Stimulated activated CD8-positive, alpha-beta memory T cell treated with anti-CD3 and anti-CD28 coated beads, Interleukin-15, amount 100 ng/mL, for 48 hours (primary cell): ENCODE measurements at regions not wholly inside any gene's neighbourhood (a gene's known extent, or its start where the extent isn't known, plus 50 kb on each side); places are given as distances from the start of the nearest gene placed in this dataset.
A peak's percentile ranks its signal among the peaks of the same experiment; 100 is the strongest.

Experiments used
- DNase-seq, 2 donors: peaks; one replicate each; pipeline ENCODE4 v3.0.0-alpha.2; 2020; ENCODE audit warnings: low read depth in 2 of 2

DNA sequence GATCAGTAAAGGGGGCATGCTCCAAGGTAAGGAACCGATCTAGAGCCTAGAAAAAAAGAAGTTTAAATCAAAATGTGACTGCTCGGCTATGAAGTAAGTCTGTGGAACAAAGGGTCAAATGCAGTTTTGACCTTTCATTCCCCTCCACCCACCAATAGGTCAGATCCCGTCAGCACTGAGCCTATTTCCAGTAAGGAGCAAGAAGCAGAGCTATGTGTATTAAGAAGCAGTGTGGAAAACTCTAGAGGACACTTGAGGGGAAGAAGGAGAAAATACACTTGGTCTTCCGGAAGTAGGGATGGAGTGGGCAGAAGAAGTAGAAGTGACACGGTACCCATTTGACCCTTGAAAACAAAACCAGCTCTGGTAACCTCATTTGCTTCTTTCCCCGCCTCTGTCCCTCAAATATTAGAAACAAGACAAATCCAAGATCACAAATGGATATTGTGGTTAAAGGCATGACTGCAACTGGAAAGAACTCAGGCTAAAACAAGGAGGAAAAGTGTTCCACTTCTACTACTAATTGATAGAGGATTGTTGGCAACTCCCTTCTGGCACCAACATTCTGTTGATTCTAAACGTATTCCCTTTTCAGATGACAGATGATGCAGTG lies 888.3 kb upstream of the NR2F2 start:
- no peak for DNase-seq

DNA sequence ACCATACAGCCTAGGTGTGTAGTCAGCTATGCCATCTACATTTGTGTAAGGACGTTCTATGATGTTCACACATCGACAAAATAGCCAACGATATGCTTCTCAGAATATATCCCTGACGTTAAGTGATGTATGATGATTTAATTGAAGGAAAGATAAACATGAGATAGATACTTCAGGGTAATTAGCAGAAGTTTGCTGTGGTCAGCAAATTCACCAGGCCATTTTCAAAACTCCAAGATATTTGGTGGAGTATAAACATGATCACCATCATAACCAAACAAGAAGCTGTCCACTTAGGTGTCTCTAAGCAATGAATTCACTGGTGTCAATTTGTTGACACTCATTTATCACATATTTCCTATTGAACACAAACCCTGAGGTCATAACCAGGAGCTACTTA lies 885.6 kb upstream of the NR2F2 start:
- no peak for DNase-seq

DNA sequence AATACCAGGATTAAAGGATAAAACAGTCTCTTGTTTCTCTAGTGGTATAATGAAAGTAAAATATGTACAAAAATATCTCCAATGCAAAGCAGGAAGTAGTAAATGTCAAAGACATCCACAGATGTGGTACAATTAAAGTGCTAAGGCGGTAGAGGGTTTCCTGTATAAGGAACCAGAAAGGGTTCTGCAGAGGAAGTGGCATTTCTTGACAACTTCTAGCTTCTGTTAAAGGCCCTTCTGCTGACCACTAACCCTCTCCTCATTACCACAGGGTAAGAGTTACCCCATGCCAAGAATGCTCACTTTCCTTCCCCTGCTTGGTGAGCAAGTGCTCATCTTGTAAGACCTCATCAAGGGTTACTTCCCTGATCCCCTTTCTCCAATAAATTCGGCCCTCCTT lies 883.6 kb upstream of the NR2F2 start:
- peak in 1 of 2 donors; percentile 14 for DNase-seq

DNA sequence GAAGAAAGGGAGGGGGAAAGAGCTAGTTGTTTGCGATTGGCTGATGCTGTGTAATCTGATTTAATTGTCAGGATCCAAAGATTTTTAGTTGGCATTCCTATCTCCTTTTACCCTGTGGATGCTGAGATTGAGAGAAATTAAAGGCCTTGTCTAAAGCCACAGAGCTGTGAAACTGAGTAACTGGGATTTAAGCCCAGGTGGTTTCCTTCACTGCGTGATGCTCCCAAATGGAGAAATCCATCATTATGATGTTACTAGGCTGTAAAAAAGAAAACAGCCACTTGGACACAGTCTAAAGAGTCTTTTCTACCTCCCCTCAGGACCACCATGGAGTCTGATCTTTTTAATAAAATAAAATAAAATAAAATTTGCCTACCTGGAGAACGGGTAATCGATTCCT lies 883.0 kb upstream of the NR2F2 start:
- DNase-seq: no peak

DNA sequence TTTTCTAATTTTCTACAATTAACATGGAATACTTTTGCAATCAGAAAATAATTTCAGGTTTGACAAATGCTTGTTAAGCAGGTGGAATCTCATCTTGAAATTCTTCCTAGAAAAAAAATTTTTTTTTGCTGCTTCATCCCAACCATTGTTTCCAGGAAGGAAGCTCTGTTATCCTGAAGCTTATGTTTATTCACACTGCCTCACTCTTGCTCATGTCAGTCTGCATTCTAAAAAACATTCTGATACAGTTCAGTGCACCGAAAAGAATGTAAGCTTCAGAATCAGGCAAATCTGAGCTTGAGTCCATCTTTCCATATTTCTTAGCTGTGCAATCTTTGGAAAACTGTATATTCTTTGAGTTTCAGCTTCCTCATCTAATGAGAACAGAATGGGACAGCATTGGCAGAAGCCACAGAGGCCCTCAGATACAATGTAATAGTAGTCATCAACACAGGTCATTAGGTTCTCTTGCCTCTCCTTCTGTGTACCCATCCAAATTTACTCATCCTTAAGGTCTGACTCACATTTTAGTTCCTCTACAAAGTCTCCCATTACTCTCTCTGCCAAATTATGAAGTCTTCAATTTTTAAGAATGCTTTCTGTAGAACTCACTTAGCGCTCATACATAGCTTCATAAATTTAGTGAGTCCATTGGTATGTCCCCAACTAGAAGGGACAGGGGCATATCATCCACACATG lies 881.8 kb upstream of the NR2F2 start:
- no peak for DNase-seq

DNA sequence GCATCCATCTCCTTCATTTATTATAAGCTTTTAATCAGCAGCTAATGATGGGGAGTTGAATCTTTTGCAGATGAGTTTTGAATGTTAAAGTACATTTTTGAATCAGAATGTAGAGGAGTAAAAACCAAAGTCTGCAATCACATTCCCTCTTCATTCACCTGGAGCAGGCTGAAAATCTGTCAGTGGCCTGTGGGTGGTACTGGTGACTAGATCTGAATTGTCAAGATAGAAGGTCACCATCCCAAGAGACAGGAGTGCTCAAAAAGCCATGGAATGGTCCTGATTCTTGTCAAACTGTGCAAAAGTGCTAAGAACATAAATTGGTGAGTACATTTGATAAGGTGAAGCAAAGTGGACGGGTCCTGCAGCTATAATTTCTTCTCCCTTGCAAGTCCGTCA lies 881.3 kb upstream of the NR2F2 start:
- no peak for DNase-seq

DNA sequence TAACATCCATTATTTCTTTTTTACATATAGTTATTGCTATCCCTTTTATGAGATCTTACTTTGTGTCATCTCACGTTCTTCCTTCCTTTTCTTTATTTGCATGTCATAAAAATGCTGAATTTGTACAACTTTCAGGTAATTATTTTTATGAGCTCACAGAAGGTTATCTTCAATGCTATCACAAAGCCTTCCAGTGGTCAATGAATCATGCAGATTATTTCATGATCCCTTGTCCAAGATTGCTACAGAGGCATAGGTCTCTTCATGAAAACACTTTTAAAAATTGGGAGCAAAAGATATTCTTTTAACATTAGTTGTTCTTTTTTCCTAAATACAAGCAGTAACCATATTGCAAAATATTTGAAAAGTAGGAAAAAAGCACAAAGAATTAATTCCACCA lies 880.1 kb upstream of the NR2F2 start:
- DNase-seq: no peak

- no peak for DNase-seq
These were observed 878.6 kb upstream of the NR2F2 start for GRCh38 chr15:95451938-95452337.

DNA sequence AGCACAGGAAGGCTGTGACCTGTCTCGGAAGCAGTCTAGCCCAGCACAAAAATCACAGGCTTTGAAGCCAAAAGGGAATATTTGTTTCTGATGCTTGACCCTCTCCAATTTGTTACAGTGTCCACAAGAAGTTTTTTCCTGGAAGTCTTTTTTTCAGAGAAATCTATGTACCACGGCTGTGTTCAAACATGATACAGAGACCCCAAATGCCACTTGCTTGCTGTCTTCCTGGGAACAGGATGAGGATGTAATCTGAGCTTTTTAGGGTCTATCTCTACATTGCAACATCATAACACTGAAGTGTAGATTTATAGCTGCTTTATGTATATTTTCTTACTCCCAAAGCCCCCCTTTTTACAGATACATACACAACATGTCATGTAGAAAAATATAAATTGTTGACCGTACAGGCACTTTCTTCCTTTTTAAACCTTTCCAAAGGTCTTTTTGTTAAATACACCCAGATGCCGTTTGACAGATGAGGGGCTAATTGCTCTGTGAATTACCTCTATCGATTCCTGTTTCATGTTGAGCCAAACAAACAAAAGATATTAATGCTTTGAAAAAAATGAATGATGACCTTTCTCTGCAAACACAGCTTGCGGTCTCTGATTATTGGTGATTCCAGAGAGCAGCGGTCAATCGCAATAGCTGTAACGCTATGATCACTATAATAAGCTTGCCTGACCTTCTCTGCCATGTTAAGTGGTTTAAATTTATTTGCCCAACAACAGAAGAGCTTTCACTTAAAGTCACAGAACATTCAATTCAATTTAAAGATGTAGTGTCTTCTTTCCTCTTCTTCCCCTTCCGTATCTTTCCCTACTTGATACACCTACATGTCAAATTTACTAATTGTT lies 875.9 kb upstream of the NR2F2 start:
- DNase-seq: no peak

DNA sequence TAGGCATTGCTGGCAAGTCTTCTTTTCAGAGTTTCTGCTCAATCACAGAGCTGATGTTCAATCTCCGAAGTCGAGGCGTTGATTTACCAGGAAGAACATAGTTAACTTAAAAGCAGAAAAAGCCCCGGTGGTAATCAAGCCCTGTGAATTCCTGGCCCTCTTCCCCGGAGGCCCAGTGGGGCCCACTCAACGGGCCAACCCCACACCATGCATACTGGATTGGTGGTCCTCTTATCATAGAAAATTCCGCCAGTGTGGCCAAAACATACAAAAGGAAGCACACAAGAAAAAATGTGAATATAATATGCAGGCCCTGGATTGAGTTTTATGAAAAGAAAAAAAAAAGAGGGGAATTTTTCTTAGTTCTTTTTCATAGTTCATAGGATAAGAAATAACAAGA lies 873.0 kb upstream of the NR2F2 start:
- DNase-seq: no peak

- DNase-seq: no peak
These were observed 871.8 kb upstream of the NR2F2 start for GRCh38 chr15:95458721-95459120.

DNA sequence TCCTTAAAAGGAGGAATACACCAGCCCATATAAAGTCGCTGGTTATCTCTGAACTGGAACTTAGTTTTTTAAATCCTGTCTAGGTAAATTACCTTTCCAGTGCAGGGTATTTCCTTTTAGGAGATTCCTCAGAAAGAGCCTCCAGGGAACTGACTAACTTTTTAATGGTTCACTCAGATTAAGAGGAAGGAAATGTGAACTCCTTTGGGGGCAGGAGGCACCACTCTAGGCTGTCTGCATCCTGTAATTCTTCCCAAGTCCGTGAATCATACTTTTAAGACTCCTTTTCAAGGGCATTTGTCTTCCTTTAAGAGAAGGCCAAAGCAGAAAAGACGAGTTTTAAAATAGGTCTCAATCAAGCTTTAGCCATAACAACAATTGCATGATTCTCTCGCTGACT lies 871.2 kb upstream of the NR2F2 start:
- no peak for DNase-seq

DNA sequence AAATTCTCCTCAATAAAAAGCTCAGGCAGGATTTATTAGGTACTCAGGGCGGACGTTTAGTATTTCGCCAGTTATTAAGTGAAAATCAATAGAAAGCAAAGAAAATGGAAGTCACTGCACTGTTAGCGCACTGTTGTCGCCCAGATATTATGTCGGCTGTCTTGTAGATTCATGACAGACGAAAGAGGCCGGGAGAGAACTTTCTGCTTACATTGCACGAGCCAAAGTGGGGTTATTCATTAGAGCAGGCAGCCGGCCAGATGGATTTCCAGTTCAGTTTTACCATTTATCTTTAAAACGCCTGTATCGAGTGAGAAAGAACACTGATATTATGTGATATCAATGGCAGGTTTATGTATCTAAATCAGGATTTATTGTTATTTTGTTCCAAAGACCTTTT lies 866.0 kb upstream of the NR2F2 start:
- no peak for DNase-seq

DNA sequence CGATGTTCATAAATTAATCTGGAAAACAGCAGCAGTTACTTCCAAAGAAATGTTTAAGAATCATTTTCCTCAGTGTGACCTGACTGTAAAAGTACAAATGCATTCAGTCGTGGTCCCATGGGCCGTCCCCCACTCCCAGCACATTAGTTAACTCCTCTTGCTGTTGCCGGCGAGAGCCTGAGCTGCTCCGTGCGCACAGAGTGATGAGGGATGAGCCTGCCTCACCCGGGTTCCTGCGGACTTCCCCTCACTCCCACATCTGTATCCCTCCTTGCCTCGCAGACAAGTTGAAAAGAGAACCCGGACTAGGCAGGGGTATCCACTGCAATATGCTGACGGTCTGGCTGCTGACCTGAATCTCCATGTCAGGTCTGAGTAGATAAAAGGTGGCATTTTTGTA lies 861.7 kb upstream of the NR2F2 start:
- DNase-seq: no peak

GRCh38 chr15:95469496-95470000 lies 861.0 kb upstream of the NR2F2 start:
- DNase-seq: no peak

GRCh38 chr15:95470529-95470928 lies 860.0 kb upstream of the NR2F2 start:
- no peak for DNase-seq

GRCh38 chr15:95470997-95471689 lies 859.4 kb upstream of the NR2F2 start:
- no peak for DNase-seq

DNA sequence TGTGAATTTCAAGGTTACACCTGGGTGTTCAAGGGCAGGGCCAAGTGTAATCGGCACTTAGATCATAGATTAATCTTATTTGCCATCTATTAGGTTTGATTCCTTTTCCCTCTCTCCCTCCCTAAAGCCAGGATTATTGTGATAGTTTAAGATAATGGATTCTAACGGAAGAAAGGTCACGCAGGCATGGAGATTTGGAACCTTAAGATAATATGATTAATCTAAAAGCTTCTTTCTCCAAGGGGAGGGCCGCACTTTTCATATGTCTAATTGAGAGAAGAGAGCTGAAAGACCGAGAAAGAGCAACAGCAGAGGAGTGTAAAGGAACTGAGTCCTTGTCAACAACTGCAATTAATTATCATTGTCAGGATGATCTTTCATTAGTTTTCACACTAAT lies 858.8 kb upstream of the NR2F2 start:
- no peak for DNase-seq

DNA sequence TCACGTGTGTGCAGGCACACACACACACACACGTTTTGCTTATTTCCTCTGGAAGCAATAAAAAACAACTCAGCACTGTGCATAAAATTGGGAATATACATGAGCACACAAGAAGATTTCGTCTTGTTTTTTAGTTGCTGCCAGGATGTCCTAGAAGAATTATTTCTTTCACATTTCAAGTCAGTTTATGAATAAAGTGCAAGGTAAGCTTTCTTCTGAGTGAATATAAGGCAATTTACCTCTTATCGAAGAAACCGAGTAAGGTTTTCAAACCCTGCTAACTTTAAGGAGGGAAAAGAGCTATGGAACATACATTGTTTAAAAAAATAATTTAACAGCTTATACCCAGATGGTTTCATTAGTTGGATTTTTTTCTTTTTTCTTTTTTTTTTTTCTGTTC lies 855.4 kb upstream of the NR2F2 start:
- no peak for DNase-seq

GRCh38 chr15:95479308-95479707 lies 851.2 kb upstream of the NR2F2 start:
- DNase-seq: no peak

DNA sequence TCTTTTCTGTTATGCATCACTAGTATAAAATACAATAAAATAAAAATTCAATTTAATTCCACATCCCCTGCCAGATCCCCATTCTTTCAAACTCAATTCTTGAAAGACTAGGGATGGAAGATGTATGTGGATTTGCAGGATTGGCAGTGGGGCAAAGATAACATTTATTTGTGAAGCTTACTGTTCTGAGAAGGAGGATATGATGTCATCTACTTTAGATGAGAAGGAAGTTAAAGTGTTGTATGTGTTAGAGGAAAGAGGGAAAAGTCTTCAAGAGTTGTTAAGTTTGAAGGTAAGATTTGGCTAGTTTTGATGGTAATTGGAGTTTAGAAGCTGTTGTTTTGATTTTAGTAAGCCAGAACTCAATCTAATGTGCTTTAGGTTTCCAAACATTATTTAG lies 845.1 kb upstream of the NR2F2 start:
- DNase-seq: no peak

- DNase-seq: no peak
These were observed 844.3 kb upstream of the NR2F2 start for GRCh38 chr15:95486224-95486623.
